ENCODE measurements at regions not wholly inside any gene's neighbourhood (a gene's known extent, or its start where the extent isn't known, plus 50 kb on each side); places are given as distances from the start of the nearest gene placed in this dataset.

DNA sequence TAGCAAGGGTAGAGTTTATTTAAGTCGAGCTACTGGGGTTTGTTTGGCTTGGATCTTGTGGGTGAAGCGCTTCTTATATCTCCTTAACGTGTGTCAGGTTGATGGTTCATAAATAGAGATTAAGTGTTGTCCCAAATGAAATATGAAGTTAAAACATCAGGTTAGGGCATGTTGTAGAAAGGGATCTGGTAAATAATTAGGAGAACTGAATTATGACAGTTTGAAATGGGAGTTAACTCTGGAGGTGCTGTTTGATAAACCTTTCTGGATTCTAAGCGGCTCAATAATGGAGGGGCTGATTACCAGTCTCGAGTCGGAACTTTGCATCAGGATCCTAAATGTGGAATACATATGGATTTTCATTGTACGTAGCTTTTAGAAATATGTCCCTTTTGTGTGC lies 717.0 kb upstream of the WWC1 start:
- TF ChIP-seq POLR2A (IDR thresholded peaks at IDR 0.05) = no peak
- no peak for TF ChIP-seq CTCF (IDR thresholded peaks at IDR 0.05)
